ENCODE measurements at regions not wholly inside any gene's neighbourhood (a gene's known extent, or its start where the extent isn't known, plus 50 kb on each side); places are given as distances from the start of the nearest gene placed in this dataset.

GRCh38 chr6:92667843-92668242, 751.5 kb downstream of the EPHA7 start:
- Histone ChIP-seq H3K9me3 (ENCODE audit: control insufficient read depth, low read depth, low read length) (no peaks in the 10 kb centered on the region), H3K4me2 (ENCODE audit: insufficient read depth, insufficient read length, low read length) (no peak overlapping the region)

More at GRCh38 chr6:92667843-92668242, 751.5 kb downstream of the EPHA7 start:
- H3K14ac ChIP-seq (ENCODE audit: insufficient read depth, low read length): no peak overlapping the region
- no peak overlapping the region for H3K27ac Mint-ChIP-seq
- no peak overlapping the region for H3T11ph ChIP-seq (ENCODE audit: low read length)
- WGBS (ENCODE audit: extremely low coverage, insufficient read length, low lambda C conversion rate): no CpG with 5 or more reads among the region's 5 CpGs
- no peaks in the 10 kb centered on the region; the same call in 1 of the 2 replicates for H3K27me3 ChIP-seq (ENCODE audit: insufficient read depth, low read length)
- H4K91ac ChIP-seq (ENCODE audit: insufficient read length, low read depth, low read length): no peak overlapping the region
- no peak overlapping the region for H2BK20ac ChIP-seq (ENCODE audit: low read depth, low read length, poor library complexity, severe bottlenecking)
- H2BK12ac ChIP-seq (ENCODE audit: insufficient read length, low read depth, low read length): no peak overlapping the region
- H2BK120ac ChIP-seq (ENCODE audit: low read depth, low read length, poor library complexity, severe bottlenecking): no peak overlapping the region
- H3K79me1 ChIP-seq (ENCODE audit: insufficient read depth, low read depth, low read length, poor library complexity, severe bottlenecking): no peaks in the 10 kb centered on the region
- H3K18ac ChIP-seq (ENCODE audit: insufficient read length, low read depth, low read length): no peak overlapping the region
- no peak overlapping the region for H3K27ac ChIP-seq (ENCODE audit: insufficient read length, low read depth, low read length)
- no peaks in the 10 kb centered on the region for H3K79me2 ChIP-seq (ENCODE audit: insufficient read depth, low read length)
- no peak overlapping the region for H4K8ac ChIP-seq (replicated peaks; ENCODE audit: insufficient read length, low read depth, low read length)
- no peaks in the 10 kb centered on the region for H3K4me1 Mint-ChIP-seq
- no peak overlapping the region for H2AFZ ChIP-seq (ENCODE audit: low read length)
- H3K23me2 ChIP-seq (ENCODE audit: insufficient read length, low read depth, low read length, poor library complexity, severe bottlenecking): no peaks in the 10 kb centered on the region
- no peak for DNase-seq
- no peaks in the 10 kb centered on the region for H4K20me1 ChIP-seq (ENCODE audit: control insufficient read depth, insufficient read depth, insufficient read length)
- no peaks in the 10 kb centered on the region; a peak in 2 of 5 replicates for H3K9me3 Mint-ChIP-seq
- H2AK5ac ChIP-seq (ENCODE audit: insufficient read length, low read length): no peak overlapping the region
- no peaks in the 10 kb centered on the region for H3K4me1 ChIP-seq (ENCODE audit: insufficient read depth, low read length)
- H3K4ac ChIP-seq (ENCODE audit: low read depth, low read length): no peak overlapping the region
- no peak overlapping the region for H3K23ac ChIP-seq (ENCODE audit: insufficient read length, low read depth, low read length)
- H3K9ac ChIP-seq (ENCODE audit: extremely low read depth, insufficient read length, low read length): no peak overlapping the region
- H2BK15ac ChIP-seq (ENCODE audit: low read depth, low read length): no peak overlapping the region
- H3K56ac ChIP-seq (ENCODE audit: insufficient read length, low read depth, low read length): no peak overlapping the region
- H3K4me3 Mint-ChIP-seq: no peak overlapping the region
- H4K5ac ChIP-seq (ENCODE audit: insufficient read length, low read depth, low read length): no peak overlapping the region
- no peaks in the 10 kb centered on the region for H3K36me3 Mint-ChIP-seq (ENCODE audit: insufficient read depth in 1 of 3, low read depth in 3 of 3)
- TF ChIP-seq CTCF (conservative IDR thresholded peaks at IDR 0.05): no peak
- H3K27me3 Mint-ChIP-seq (ENCODE audit: low read depth): peaks cover 2% of the 10 kb centered on the region; the same call in 1 of the 2 replicates
- H2BK5ac ChIP-seq (ENCODE audit: insufficient read length, low read length): no peak overlapping the region

Data from H9 (cell line).